Fibroblast of skin of right quadriceps (primary cell): ENCODE measurements at regions not wholly inside any gene's neighbourhood (a gene's known extent, or its start where the extent isn't known, plus 50 kb on each side); places are given as distances from the start of the nearest gene placed in this dataset.
"Not testable (repeated sequence)": the region's sequence is repeated elsewhere in the genome, so short reads cannot be mapped to it uniquely, and the experiment has no call there.

ENCODE experiments used
- DNase-seq: peaks from one replicate; pipeline ENCODE4 v3.0.0-alpha.2; 2013

GRCh38 chrX:115972717-115973116, 197.8 kb upstream of the AGTR2 start:
- no peak for DNase-seq

DNA sequence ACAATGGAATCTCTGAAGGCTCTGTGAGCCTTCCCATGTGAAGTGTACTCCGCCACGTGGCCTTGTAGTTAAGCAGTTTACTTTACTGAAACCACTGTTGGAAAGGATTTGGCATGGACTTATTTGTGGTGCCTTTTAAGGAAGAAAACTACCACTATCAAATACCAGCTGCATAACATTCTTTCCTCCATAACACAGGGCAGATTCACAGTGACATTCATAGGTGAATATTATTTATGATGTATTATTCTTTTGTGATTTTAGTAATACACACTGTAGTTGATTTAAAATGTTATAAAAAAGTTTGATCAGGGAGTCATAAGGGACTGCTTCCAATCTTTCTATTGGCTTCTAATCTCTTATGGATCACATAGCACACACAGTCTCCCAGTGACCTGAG, 192.5 kb upstream of the AGTR2 start:
- no peak for DNase-seq

- not testable (repeated sequence) for DNase-seq
Measured at GRCh38 chrX:115983148-115983547, 187.4 kb upstream of the AGTR2 start.

GRCh38 chrX:115987464-115987863, 183.1 kb upstream of the AGTR2 start:
- DNase-seq, result not testable (repeated sequence)

DNA sequence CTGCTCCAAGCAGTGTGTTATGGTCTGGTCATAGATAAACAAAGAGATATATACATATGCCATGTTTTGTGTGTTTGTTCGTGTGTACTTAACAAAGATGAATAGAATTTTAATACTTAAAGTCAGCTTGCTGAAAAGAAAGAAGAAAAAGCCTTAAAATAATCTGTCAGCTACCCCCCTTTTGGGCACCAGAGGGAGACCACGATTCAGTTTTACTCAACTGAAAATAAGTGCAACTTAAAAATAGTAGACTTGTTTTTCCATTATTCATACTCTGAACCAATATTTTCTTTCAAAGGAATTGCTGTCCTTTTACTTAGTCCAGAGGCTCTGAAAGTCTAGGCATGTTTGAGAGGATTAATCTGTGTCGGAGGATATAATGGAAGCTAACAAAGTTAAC, 181.7 kb upstream of the AGTR2 start:
- no peak for DNase-seq

DNA sequence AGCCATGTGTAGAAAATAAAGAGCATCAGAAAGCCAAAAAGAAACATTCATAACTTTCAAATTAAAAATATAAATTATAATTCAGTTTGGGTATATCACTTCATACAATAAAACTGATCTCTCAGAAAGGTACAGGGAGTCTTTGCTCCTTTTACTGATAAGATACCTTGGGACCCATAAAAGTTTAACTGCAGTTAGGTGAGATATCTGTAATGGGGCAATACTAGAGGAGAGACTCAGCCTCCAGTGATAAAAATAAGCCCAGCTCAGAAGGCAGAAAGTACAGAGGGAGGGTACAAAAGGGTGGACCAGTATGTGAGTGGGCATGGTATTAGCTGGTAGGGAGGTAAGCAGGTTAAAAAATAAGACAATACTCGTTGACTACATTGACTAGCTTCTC, 180.9 kb upstream of the AGTR2 start:
- no peak for DNase-seq

GRCh38 chrX:116009346-116009745, 161.2 kb upstream of the AGTR2 start:
- DNase-seq, result no peak

GRCh38 chrX:116009861-116010710, 160.5 kb upstream of the AGTR2 start:
- no peak for DNase-seq

GRCh38 chrX:116010939-116011338, 159.6 kb upstream of the AGTR2 start:
- DNase-seq, result no peak

DNA sequence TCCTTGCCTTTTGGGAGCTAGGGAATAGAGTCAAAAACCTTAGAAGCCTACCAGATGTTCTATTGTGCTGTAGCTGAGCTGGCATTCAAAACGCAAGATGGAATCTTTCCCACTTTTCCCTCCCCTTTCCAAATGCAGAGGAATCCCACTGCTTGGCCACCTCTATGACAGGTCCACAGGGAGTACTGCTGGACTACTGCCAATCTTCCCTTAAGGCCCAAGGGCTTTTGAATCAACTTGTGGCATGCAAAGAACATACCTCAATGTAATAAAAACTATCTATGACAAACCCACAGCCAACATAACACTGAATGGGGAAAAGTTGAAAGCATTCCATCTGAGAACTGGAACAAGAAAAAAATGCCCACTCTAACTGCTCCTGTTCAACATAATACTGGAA, 139.2 kb upstream of the AGTR2 start:
- DNase-seq, result no peak
